A549 (cell line): ENCODE measurements at regions not wholly inside any gene's neighbourhood (a gene's known extent, or its start where the extent isn't known, plus 50 kb on each side); places are given as distances from the start of the nearest gene placed in this dataset.

Source experiments
- ATAC-seq, 2 experiments: fragments of 200-7000 bp in 1 of 2; fragments of >200 bp in 1 of 2; cut with Nextera tagmentation in 1 of 2; cut with Tn5 transposase in 1 of 2; 3 replicates each; pipeline versions ENCODE4 v1.8.0 to v1.9.1; 2018 to 2020; ENCODE audit warnings: mild to moderate bottlenecking in 1 of 2, moderate library complexity in 1 of 2
- CTCF ChIA-PET: fragments of 300-600 bp; sonication (Branson Sonifier 250); formaldehyde crosslinking; extraction: SDS; loops from one replicate; lab custom pipeline; 2021; ENCODE audit warnings: antibody characterized with exemption, inconsistent platforms; lab: Yijun Ruan, JAX
- POLR2A ChIA-PET: fragments of 350-600 bp; formaldehyde crosslinking; extraction: SDS; loops from one replicate; lab custom pipeline; 2021; ENCODE audit warnings: antibody characterized with exemption, inconsistent platforms; lab: Yijun Ruan, JAX
- DNase-seq, 2 experiments: peaks; one replicate each; pipeline versions ENCODE4 v3.0.0 to v3.0.0-alpha.2; 2011 to 2016; ENCODE audit warnings: low read depth in 1 of 2, low spot score in 1 of 2
- FAIRE-seq: peaks from 2 replicates; lab custom pipeline; 2011; peaks lifted over from hg19 to GRCh38; lab: Jason Lieb, UNC
- H3K27ac ChIP-seq, 2 experiments: fragments of >200 bp; sonication (Bioruptor Twin); formaldehyde crosslinking; 3 replicates each; pipeline ENCODE4 v1.5.1; 2016 to 2017
- H3K4me1 ChIP-seq: fragments of >200 bp; sonication (Bioruptor Twin); formaldehyde crosslinking; 3 replicates; pipeline ENCODE4 v1.6.1; 2016
- H3K4me2 ChIP-seq: fragments of >200 bp; sonication (Bioruptor Twin); formaldehyde crosslinking; 3 replicates; pipeline ENCODE4 v1.6.1; 2016
- H3K4me3 ChIP-seq: fragments of >200 bp; sonication (Bioruptor Twin); formaldehyde crosslinking; 3 replicates; pipeline ENCODE4 v1.5.1; 2016
- H3K9me3 ChIP-seq: fragments of >200 bp; sonication (Bioruptor Twin); formaldehyde crosslinking; 3 replicates; pipeline ENCODE4 v1.6.1; 2016
- BHLHE40 ChIP-seq: IDR thresholded peaks from 2 replicates; pipeline ENCODE4 v1.6.1; 2012; ENCODE audit warnings: low read depth, low read length, inconsistent platforms
- EHF ChIP-seq: fragments of 250-450 bp; sonication (Bioruptor Pico); IDR thresholded peaks from 2 replicates; pipeline ENCODE4 v1.5.0; 2020; ENCODE audit warnings: mild to moderate bottlenecking
- EP300 ChIP-seq, 2 experiments: fragments of >200 bp; sonication (Bioruptor Twin); formaldehyde crosslinking; IDR thresholded peaks; 2 replicates in 1 of 2; 3 replicates in 1 of 2; pipeline ENCODE4 v1.6.1; 2016 to 2017
- ESRRA ChIP-seq: fragments of 150-350 bp; IDR thresholded peaks from 2 replicates; pipeline ENCODE4 v1.6.1; 2014; ENCODE audit warnings: mild to moderate bottlenecking, low read length, borderline replicate concordance
- FOXS1 ChIP-seq: fragments of 250-450 bp; sonication (Bioruptor Pico); IDR thresholded peaks from 2 replicates; pipeline ENCODE4 v1.5.0; 2020; ENCODE audit warnings: mild to moderate bottlenecking, moderate library complexity
- HES2 ChIP-seq: fragments of >200 bp; sonication (Bioruptor Twin); formaldehyde crosslinking; IDR thresholded peaks from 2 replicates; pipeline ENCODE4 v1.6.1; 2016
- HMGXB4 ChIP-seq: fragments of 250-450 bp; sonication (Bioruptor Pico); IDR thresholded peaks from 2 replicates; pipeline ENCODE4 v1.5.0; 2021; ENCODE audit warnings: mild to moderate bottlenecking, moderate library complexity, borderline replicate concordance
- HOXA7 ChIP-seq: fragments of 250-450 bp; sonication (Bioruptor Pico); IDR thresholded peaks from 2 replicates; pipeline ENCODE4 v1.5.0; 2020; ENCODE audit warnings: mild to moderate bottlenecking, moderate library complexity
- HOXB5 ChIP-seq: fragments of 250-450 bp; sonication (Bioruptor Pico); IDR thresholded peaks from 2 replicates; pipeline ENCODE4 v1.5.0; 2020; ENCODE audit warnings: mild to moderate bottlenecking, moderate library complexity
- JUN ChIP-seq, 2 experiments: fragments of >200 bp; sonication (Bioruptor Twin); formaldehyde crosslinking; IDR thresholded peaks; 2 replicates in 1 of 2; 3 replicates in 1 of 2; pipeline ENCODE4 v1.6.1; 2016 to 2017
- JUNB ChIP-seq: fragments of >200 bp; sonication (Bioruptor Twin); formaldehyde crosslinking; IDR thresholded peaks from 2 replicates; pipeline ENCODE4 v1.6.1; 2016
- NPAS2 ChIP-seq: fragments of 250-450 bp; sonication (Bioruptor Pico); IDR thresholded peaks from 2 replicates; pipeline ENCODE4 v1.8.0; 2022; ENCODE audit warnings: mild to moderate bottlenecking, moderate library complexity, borderline replicate concordance
- NR3C1 ChIP-seq: fragments of >200 bp; sonication (Bioruptor Twin); formaldehyde crosslinking; IDR thresholded peaks from 3 replicates; pipeline ENCODE4 v1.6.1; 2017
- RAD21 ChIP-seq, 2 experiments: fragments of >200 bp in 1 of 2; sonication (Bioruptor Twin) in 1 of 2; formaldehyde crosslinking in 1 of 2; IDR thresholded peaks in 1 of 2; conservative IDR thresholded peaks in 1 of 2; 2 replicates in 1 of 2; 3 replicates in 1 of 2; pipeline ENCODE4 v1.6.1; 2012 to 2018; ENCODE audit warnings: inconsistent platforms in 1 of 2
- RARB ChIP-seq: fragments of 250-450 bp; sonication (Bioruptor Pico); IDR thresholded peaks from 2 replicates; pipeline ENCODE4 v1.8.0; 2021; ENCODE audit warnings: mild to moderate bottlenecking, moderate library complexity
- RNF2 ChIP-seq: fragments of 200-600 bp; sonication (generic); IDR thresholded peaks from 2 replicates; pipeline ENCODE4 v1.6.1; 2016; ENCODE audit warnings: low read depth, mild to moderate bottlenecking, antibody characterized with exemption, moderate library complexity, borderline replicate concordance
- ZSCAN20 ChIP-seq: fragments of 250-450 bp; sonication (Bioruptor Pico); IDR thresholded peaks from 2 replicates; pipeline ENCODE4 v1.8.0; 2022; ENCODE audit warnings: mild to moderate bottlenecking, moderate library complexity
- WGBS: methylation state at CpG from one replicate; pipeline ENCODE4 v1.1.6; 2017; ENCODE audit errors: missing lambda C conversion rate; 5-methylcytosine and 5-hydroxymethylcytosine counted together
- TF ChIP-seq, protein P1 (sequence below): fragments of >200 bp; sonication (Bioruptor Twin); formaldehyde crosslinking; IDR thresholded peaks from 3 replicates; pipeline ENCODE4 v1.6.1; 2016
- TF ChIP-seq, protein P2 (sequence below): fragments of 450-650 bp; IDR thresholded peaks from 2 replicates; pipeline ENCODE4 v1.6.1; 2014; ENCODE audit warnings: antibody characterized with exemption
- TF ChIP-seq, protein P3 (sequence below): fragments of 150-350 bp; IDR thresholded peaks from 2 replicates; pipeline ENCODE4 v1.6.1; 2014; ENCODE audit warnings: low read depth, mild to moderate bottlenecking, low read length

DNA sequence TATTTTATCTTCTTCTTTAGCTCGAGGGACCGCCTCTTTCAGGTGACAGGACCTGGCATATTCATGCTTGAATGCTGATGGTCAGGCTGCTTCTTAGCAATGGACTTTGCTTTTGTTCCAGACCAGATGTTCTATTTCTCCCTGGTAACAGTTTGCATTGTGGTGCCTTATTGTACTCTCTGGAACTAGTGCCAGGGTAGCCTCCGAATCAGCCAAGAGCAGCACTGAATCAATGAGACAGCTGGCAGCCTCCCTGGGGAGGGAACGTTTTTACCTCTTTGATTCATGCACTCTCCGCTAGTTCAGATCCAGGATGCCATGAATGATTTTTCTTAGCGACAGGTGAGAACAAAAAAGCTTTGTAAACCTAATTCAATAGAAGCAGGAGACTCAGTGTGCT is 54.1 kb upstream of the NXPH1 start:
- Histone ChIP-seq H3K4me2 (no peak overlapping the region), H3K27ac (no peak overlapping the region)
- no peak for TF ChIP-seq HES2
- no peak for TF ChIP-seq RNF2
- TF ChIP-seq FOXS1 (CRISPR knock-in tag), result no peak
- no peak for TF ChIP-seq HOXA7 (CRISPR knock-in tag)
- TF ChIP-seq BHLHE40, result no peak
- TF ChIP-seq JUNB, result no peak
- no peak for TF ChIP-seq RARB (CRISPR knock-in tag)
- no peak for TF ChIP-seq ESRRA
- TF ChIP-seq EHF (CRISPR knock-in tag), result no peak
- TF ChIP-seq JUN (IDR thresholded peaks at IDR 0.05), result no peak
- TF ChIP-seq RAD21 (conservative IDR thresholded peaks at IDR 0.05 in 1 of 2, IDR thresholded peaks at IDR 0.05 in 1 of 2), result no peak
- TF ChIP-seq, all 56 proteins: peak for 0
- POLR2A ChIA-PET, result no interaction called here
- CTCF ChIA-PET, result interaction anchor here (0.9 kb wide), 1 partner anchor 9 kb away, joined by 3 read pairs; no protein-coding TSS in a partner anchor
- FAIRE-seq (no peak), DNase-seq (no peak), ATAC-seq (no peak)
- H3K9me3 ChIP-seq, result no peaks in the 10 kb centered on the region
- WGBS, result 11% methylated on average over 6 of the region's 6 CpGs
- H3K4me1 ChIP-seq, result no peaks in the 10 kb centered on the region
- H3K4me3 ChIP-seq, result no peak overlapping the region

GRCh38 chr7:8380130-8380529 is 53.3 kb upstream of the NXPH1 start:
- no peak overlapping the region for H3K4me3 ChIP-seq
- POLR2A ChIA-PET, result no interaction called here
- H3K4me2 ChIP-seq, result no peak overlapping the region
- DNase-seq, result no peak
- TF ChIP-seq ESRRA, result no peak
- TF ChIP-seq, protein P1, sequence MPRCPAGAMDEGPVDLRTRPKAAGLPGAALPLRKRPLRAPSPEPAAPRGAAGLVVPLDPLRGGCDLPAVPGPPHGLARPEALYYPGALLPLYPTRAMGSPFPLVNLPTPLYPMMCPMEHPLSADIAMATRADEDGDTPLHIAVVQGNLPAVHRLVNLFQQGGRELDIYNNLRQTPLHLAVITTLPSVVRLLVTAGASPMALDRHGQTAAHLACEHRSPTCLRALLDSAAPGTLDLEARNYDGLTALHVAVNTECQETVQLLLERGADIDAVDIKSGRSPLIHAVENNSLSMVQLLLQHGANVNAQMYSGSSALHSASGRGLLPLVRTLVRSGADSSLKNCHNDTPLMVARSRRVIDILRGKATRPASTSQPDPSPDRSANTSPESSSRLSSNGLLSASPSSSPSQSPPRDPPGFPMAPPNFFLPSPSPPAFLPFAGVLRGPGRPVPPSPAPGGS, result no peak
- TF ChIP-seq, all 56 proteins: peak for 0
- 19% methylated on average over 1 of the region's 1 CpG for WGBS
- Histone ChIP-seq H3K9me3 (no peaks in the 10 kb centered on the region), H3K4me1 (no peaks in the 10 kb centered on the region), H3K27ac (no peak overlapping the region)
- ATAC-seq (no peak), FAIRE-seq (no peak)
- CTCF ChIA-PET, result interaction anchor here (0.9 kb wide), 1 partner anchor 10 kb away, joined by 3 read pairs; no protein-coding TSS in a partner anchor

GRCh38 chr7:8382004-8382730 is 51.2 kb upstream of the NXPH1 start:
- Histone ChIP-seq H3K27ac (no peak overlapping the region), H3K4me1 (no peaks in the 10 kb centered on the region)
- DNase-seq (no peak), FAIRE-seq (no peak)
- TF ChIP-seq ZSCAN20 (no peak), NR3C1 (no peak), EHF (CRISPR knock-in tag) (no peak), NPAS2 (CRISPR knock-in tag) (no peak), RNF2 (no peak), HMGXB4 (CRISPR knock-in tag) (no peak), EP300 (IDR thresholded peaks at IDR 0.05) (no peak), HOXB5 (CRISPR knock-in tag) (no peak)
- TF ChIP-seq, protein P2, sequence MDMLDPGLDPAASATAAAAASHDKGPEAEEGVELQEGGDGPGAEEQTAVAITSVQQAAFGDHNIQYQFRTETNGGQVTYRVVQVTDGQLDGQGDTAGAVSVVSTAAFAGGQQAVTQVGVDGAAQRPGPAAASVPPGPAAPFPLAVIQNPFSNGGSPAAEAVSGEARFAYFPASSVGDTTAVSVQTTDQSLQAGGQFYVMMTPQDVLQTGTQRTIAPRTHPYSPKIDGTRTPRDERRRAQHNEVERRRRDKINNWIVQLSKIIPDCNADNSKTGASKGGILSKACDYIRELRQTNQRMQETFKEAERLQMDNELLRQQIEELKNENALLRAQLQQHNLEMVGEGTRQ, result no peak
- TF ChIP-seq, protein P3, sequence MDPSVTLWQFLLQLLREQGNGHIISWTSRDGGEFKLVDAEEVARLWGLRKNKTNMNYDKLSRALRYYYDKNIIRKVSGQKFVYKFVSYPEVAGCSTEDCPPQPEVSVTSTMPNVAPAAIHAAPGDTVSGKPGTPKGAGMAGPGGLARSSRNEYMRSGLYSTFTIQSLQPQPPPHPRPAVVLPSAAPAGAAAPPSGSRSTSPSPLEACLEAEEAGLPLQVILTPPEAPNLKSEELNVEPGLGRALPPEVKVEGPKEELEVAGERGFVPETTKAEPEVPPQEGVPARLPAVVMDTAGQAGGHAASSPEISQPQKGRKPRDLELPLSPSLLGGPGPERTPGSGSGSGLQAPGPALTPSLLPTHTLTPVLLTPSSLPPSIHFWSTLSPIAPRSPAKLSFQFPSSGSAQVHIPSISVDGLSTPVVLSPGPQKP, result no peak
- TF ChIP-seq, all 56 proteins: peak for 0
- ATAC-seq, result no peak
- POLR2A ChIA-PET, result no interaction called here
- 50% methylated on average over 4 of the region's 4 CpGs for WGBS
- Histone ChIP-seq H3K4me2 (no peak overlapping the region), H3K4me3 (no peak overlapping the region), H3K9me3 (no peaks in the 10 kb centered on the region)
- CTCF ChIA-PET, result no interaction called here
